Neural progenitor cell (in vitro differentiated cells): ENCODE measurements at regions not wholly inside any gene's neighbourhood (a gene's known extent, or its start where the extent isn't known, plus 50 kb on each side); places are given as distances from the start of the nearest gene placed in this dataset.

Experiments
- DNase-seq: peaks from one replicate; pipeline ENCODE4 v3.0.0-alpha.2; 2016; ENCODE audit warnings: low spot score
- H2AFZ ChIP-seq: fragments of 200-600 bp; sonication (generic); replicated peaks from 2 replicates; pipeline ENCODE4 v1.6.1; 2016; ENCODE audit warnings: antibody characterized with exemption
- H3F3A ChIP-seq: fragments of 200-600 bp; sonication (generic); 2 replicates; pipeline ENCODE4 v1.6.1; 2016; ENCODE audit warnings: antibody characterized with exemption, low read depth
- H3K27ac ChIP-seq: fragments of 200-600 bp; sonication (generic); 2 replicates; pipeline ENCODE4 v1.5.1; 2016; ENCODE audit warnings: mild to moderate bottlenecking
- H3K27me3 ChIP-seq: fragments of 200-600 bp; sonication (generic); 2 replicates; pipeline ENCODE4 v1.6.1; 2016; ENCODE audit warnings: mild to moderate bottlenecking, moderate library complexity
- H3K36me3 ChIP-seq: fragments of 200-600 bp; sonication (generic); 2 replicates; pipeline ENCODE4 v1.5.1; 2016
- H3K4me1 ChIP-seq: fragments of 200-600 bp; sonication (generic); 2 replicates; pipeline ENCODE4 v1.6.1; 2016; ENCODE audit warnings: mixed run types
- H3K4me2 ChIP-seq: fragments of 200-600 bp; sonication (generic); 2 replicates; pipeline ENCODE4 v1.6.1; 2016
- H3K4me3 ChIP-seq: fragments of 200-600 bp; sonication (generic); 2 replicates; pipeline ENCODE4 v1.5.1; 2016
- H3K79me2 ChIP-seq: fragments of 200-600 bp; sonication (generic); 2 replicates; pipeline ENCODE4 v1.6.1; 2016; ENCODE audit warnings: low read depth
- H3K9ac ChIP-seq: fragments of 200-600 bp; sonication (generic); 2 replicates; pipeline ENCODE4 v1.6.1; 2016
- H3K9me3 ChIP-seq: fragments of 200-600 bp; sonication (generic); 2 replicates; pipeline ENCODE4 v1.5.1; 2016; ENCODE audit warnings: low read depth
- H4K20me1 ChIP-seq: fragments of 200-600 bp; sonication (generic); 2 replicates; pipeline ENCODE4 v1.6.1; 2016; ENCODE audit warnings: low read depth
- H3K27ac Mint-ChIP-seq: 3 replicates; pipeline ENCODE4 v1.8.0; 2021; ENCODE audit warnings: mixed read lengths
- H3K27me3 Mint-ChIP-seq: 2 replicates; pipeline ENCODE4 v1.8.0; 2022; ENCODE audit warnings: low read depth, mild to moderate bottlenecking, inconsistent platforms, moderate library complexity, mixed read lengths; ENCODE audit not compliant: insufficient read depth
- H3K36me3 Mint-ChIP-seq: 3 replicates; pipeline ENCODE4 v1.8.0; 2021; ENCODE audit warnings: mixed read lengths
- H3K4me1 Mint-ChIP-seq: 3 replicates; pipeline ENCODE4 v1.8.0; 2021; ENCODE audit warnings: mixed read lengths
- H3K4me3 Mint-ChIP-seq: 3 replicates; pipeline ENCODE4 v1.8.0; 2021; ENCODE audit warnings: mild to moderate bottlenecking, moderate library complexity, mixed read lengths
- H3K9me3 Mint-ChIP-seq: 3 replicates; pipeline ENCODE4 v1.8.0; 2020; ENCODE audit warnings: mixed read lengths
- CTCF ChIP-seq: fragments of 200-600 bp; sonication (generic); IDR thresholded peaks from 2 replicates; pipeline ENCODE4 v1.5.1; 2017; ENCODE audit warnings: antibody characterized with exemption, mild to moderate bottlenecking
- EZH2 ChIP-seq: fragments of 200-600 bp; sonication (generic); IDR thresholded peaks from 2 replicates; pipeline ENCODE4 v1.6.1; 2017; ENCODE audit warnings: antibody characterized with exemption, mild to moderate bottlenecking, moderate library complexity
- EZH2phosphoT487 ChIP-seq: fragments of 200-600 bp; sonication (generic); IDR thresholded peaks from 2 replicates; pipeline ENCODE4 v1.6.1; 2017; ENCODE audit warnings: antibody characterized with exemption

GRCh38 chr6:77145244-77145643 lies 318.0 kb downstream of the HTR1B start:
- Histone ChIP-seq H4K20me1 (no peaks in the 10 kb centered on the region), H3K36me3 (no peaks in the 10 kb centered on the region), H3F3A (no peaks in the 10 kb centered on the region), H3K4me3 (no peak overlapping the region), H3K9me3 (no peaks in the 10 kb centered on the region), H3K27me3 (no peaks in the 10 kb centered on the region), H2AFZ (no peak overlapping the region), H3K79me2 (no peaks in the 10 kb centered on the region), H3K27ac (no peak overlapping the region), H3K4me2 (no peak overlapping the region), H3K9ac (no peak overlapping the region), H3K4me1 (no peaks in the 10 kb centered on the region)
- Mint-ChIP-seq H3K9me3 (no peaks in the 10 kb centered on the region), H3K4me1 (no peaks in the 10 kb centered on the region), H3K27ac (no peak overlapping the region), H3K4me3 (no peak overlapping the region), H3K36me3 (no peaks in the 10 kb centered on the region), H3K27me3 (no peaks in the 10 kb centered on the region)
- TF ChIP-seq EZH2phosphoT487 (no peak), CTCF (no peak), EZH2 (no peak)
- no peak for DNase-seq

- Mint-ChIP-seq H3K4me3 (no peak overlapping the region), H3K36me3 (no peaks in the 10 kb centered on the region), H3K9me3 (no peaks in the 10 kb centered on the region), H3K4me1 (no peaks in the 10 kb centered on the region), H3K27me3 (no peaks in the 10 kb centered on the region), H3K27ac (no peak overlapping the region)
- no peak for TF ChIP-seq EZH2
- TF ChIP-seq EZH2phosphoT487: no peak
- TF ChIP-seq CTCF: no peak
- Histone ChIP-seq H3K9me3 (no peaks in the 10 kb centered on the region), H3K4me2 (no peak overlapping the region), H3K36me3 (no peaks in the 10 kb centered on the region), H3K4me1 (no peaks in the 10 kb centered on the region), H3K4me3 (no peak overlapping the region), H3F3A (no peaks in the 10 kb centered on the region), H4K20me1 (no peaks in the 10 kb centered on the region), H3K79me2 (no peaks in the 10 kb centered on the region), H3K9ac (no peak overlapping the region), H3K27me3 (no peaks in the 10 kb centered on the region), H3K27ac (no peak overlapping the region), H2AFZ (no peak overlapping the region)
- no peak for DNase-seq
These were observed 319.4 kb downstream of the HTR1B start for GRCh38 chr6:77143659-77144447.

- H2AFZ ChIP-seq: no peak overlapping the region
- Mint-ChIP-seq H3K4me1 (no peaks in the 10 kb centered on the region), H3K27me3 (no peaks in the 10 kb centered on the region), H3K27ac (no peak overlapping the region), H3K9me3 (no peaks in the 10 kb centered on the region), H3K4me3 (no peak overlapping the region), H3K36me3 (no peaks in the 10 kb centered on the region)
- H3F3A ChIP-seq: no peaks in the 10 kb centered on the region
- H3K4me1 ChIP-seq: no peaks in the 10 kb centered on the region
- H3K27me3 ChIP-seq: no peaks in the 10 kb centered on the region
- H3K36me3 ChIP-seq: no peaks in the 10 kb centered on the region
- H3K79me2 ChIP-seq: no peaks in the 10 kb centered on the region
- no peaks in the 10 kb centered on the region for H4K20me1 ChIP-seq
- no peak overlapping the region for H3K4me2 ChIP-seq
- no peak overlapping the region for H3K4me3 ChIP-seq
- no peak overlapping the region for H3K27ac ChIP-seq
- no peak overlapping the region for H3K9ac ChIP-seq
- DNase-seq: no peak
- TF ChIP-seq EZH2phosphoT487: no peak
- no peak for TF ChIP-seq EZH2
- no peak for TF ChIP-seq CTCF
- H3K9me3 ChIP-seq: no peaks in the 10 kb centered on the region
These were observed 327.2 kb downstream of the HTR1B start for GRCh38 chr6:77136086-77136485.
